ENCODE measurements at regions not wholly inside any gene's neighbourhood (a gene's known extent, or its start where the extent isn't known, plus 50 kb on each side); places are given as distances from the start of the nearest gene placed in this dataset.
"Not testable (repeated sequence)": the region's sequence is repeated elsewhere in the genome, so short reads cannot be mapped to it uniquely, and the experiment has no call there.

DNA sequence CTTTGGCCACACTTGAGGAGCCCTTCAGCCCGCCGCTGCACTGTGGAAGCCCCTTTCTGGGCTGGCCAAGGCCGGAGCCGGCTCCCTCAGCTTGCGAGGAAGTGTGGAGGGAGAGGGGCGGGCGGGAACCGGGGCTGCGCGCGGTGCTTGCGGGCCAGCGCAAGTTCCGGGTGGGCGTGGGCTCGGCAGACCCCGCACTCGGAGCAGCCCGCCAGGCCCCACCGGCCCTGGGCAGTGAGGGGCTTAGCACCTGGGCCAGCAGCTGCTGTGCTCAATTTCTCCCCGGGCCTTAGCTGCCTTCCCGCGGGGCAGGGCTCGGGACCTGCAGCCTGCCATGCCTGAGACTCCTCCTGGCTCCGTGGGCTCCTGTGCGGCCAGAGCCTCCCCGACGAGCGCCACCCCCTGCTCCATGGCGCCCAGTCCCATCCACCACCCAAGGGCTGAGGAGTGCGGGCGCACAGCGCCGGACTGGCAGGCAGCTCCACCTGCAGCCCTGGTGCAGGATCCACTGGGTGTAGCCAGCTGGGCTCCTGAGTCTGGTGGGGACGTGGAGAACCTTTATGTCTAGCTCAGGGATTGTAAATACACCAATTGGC lies 129.2 kb downstream of the MRPL14 start:
- DNase-seq: not testable (repeated sequence)

DNA sequence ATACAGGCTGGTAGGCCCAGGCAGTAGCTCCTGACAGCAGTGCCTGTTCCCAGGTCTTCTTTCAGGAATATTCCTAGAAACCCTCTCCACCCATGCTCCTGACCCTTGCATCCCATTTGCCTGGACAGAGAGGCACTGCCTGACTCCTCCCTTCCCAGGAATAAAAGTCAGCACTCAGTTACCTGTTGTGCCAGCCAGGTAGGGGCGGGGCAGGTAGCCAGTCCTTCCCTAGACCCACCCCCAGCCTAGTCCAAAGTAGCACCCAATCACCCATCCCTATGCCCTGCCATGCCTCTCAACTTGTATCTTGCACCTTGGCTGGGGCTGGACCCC lies 129.9 kb downstream of the MRPL14 start:
- no peak for DNase-seq

DNA sequence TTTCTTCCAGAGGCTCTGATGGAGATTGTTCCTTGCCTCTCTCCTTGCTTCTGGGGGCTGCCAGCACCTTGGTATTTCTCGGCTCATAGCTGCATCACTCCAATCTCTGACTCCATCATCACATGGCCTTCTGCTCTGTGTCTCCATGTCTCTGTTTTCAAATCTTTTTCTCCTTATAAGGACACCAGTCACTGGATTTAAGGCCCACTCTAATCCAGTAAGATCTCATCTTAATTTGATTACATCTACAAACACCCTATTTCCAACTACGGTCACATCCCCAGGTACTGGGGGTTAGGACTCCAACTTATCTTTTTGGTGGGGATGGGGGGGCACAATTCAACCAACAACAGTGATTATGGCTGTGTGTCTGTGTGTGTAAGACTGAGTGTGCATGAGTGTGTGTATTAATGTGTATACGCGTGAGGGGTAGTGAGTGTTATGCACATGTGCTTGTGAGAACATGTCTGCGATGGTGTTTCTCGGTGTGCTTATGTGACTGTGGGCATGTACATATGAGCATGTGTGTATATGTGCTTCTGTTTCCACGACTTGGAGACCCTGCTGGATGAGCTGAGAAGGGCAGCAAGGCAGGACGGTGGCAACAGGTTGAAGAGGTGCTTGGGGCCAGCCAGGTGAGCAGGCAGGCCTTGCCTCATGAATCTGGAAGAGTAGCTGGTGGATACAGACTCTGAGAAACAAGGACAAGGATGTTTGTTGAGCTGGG lies 130.5 kb downstream of the MRPL14 start:
- no peak for DNase-seq

DNA sequence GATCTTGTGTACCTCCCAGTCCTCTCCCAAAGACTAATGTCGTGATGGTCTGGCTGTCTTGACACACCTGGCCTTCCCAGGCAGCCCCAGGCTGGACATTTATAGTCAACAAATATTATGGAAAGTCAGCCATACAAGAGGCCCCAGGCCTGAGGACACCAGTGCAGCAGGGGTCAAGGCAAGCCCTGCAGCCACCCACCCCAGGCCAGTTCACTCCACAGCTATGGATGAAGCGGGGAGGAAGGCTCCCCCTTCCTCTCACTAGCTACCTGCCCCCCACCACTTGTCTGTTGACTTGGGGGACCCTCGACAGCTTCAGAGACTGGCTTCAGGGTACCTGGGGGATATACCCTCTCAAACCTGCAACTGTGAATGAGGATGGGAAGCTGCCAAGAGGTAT lies 132.1 kb downstream of the MRPL14 start:
- DNase-seq: no peak

DNA sequence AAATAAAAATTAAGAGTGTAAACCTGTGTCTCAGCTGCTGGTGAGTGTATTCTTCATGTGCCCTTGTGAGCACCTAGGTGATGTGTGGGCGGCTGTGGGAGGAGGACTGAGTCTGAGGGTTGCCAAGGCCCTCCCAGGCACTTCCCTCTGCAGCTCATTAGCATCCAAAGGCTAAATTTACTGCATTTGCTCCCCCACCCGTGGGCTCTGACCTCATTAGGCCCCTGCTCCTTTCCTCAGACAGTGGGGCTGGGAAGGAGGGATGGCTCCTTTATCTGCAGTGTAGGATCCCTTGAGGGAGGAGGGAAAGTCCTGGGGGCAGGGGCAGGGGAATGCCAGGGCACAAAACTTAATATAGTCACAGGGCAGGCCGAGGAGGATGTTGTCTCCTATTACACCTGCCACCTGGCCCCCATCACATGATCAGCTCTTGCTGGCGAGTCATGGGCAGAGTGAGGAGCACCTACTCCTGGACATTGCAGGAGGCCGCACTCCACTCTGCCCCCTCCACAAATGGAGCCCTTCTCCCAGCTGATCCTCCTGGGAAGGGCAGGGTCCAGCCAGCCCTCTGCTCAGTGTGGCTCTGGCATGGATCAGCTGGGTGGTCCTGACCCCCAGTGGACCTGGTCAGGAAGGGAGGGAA lies 133.2 kb downstream of the MRPL14 start:
- DNase-seq: no peak

DNA sequence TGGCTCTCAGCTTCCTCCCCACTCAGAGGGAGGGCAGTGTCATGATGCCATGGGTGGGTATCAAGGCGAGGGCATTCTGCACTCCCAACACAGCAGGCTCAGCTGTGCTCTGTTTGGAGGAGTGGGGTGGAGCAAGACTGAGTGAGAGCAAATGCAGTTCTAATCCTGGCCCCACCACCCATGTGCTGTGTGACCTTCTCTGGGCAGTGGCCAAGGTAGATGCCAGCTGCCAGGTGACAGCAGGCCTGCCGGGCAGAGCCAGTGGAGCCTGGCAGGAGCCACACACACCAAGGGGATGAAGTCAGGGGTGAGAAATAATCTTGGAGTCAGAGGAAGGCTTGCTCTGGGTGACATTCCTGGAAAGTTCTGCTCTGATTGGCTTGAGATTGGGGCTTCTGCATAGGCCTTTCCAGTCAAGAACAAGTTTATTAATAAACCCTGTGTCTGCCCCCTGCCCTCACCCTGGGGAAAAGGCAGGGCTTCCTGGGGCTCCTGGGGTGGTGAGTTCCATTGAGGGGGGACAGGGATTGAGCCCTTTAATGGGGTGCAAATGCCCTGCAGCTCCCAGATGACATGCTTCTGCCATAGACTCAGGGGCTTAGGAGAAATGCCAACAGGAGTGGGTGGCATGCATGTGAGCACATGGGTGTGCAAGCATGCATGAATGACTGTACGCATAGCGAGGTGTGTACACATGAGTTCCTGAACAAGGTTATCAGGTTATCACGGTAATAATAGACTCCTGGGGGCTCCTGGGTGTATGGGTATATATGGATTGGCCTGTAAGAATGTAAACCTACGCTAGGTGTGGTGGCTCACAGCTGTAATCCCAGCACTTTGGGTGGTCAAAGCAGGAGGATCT lies 134.2 kb downstream of the MRPL14 start:
- no peak for DNase-seq

DNA sequence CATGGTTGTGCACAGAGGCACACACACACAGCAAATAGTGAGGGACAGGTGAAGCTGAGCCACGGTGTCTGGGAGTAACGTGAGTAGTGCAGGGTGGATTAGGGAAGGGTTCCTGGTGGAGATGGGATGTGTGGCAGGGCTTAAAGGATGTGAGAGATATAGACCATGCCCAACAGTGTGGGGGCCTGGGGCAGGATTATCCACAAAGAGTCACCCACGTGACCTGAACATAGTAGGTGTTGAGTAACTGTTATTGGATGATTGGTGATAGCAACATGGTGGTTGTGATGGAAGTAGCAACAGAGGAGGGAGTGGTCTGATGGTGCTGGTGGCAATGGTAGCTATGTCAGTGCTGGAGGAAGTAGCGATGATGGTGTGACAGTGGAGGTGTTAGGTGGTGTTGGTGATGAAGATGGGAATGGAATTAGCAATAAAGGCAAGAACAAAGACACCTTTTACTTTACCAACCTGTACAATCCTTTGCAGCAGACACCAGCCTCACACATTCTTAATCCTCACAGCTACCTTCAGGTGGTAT lies 135.1 kb downstream of the MRPL14 start:
- DNase-seq: no peak

DNA sequence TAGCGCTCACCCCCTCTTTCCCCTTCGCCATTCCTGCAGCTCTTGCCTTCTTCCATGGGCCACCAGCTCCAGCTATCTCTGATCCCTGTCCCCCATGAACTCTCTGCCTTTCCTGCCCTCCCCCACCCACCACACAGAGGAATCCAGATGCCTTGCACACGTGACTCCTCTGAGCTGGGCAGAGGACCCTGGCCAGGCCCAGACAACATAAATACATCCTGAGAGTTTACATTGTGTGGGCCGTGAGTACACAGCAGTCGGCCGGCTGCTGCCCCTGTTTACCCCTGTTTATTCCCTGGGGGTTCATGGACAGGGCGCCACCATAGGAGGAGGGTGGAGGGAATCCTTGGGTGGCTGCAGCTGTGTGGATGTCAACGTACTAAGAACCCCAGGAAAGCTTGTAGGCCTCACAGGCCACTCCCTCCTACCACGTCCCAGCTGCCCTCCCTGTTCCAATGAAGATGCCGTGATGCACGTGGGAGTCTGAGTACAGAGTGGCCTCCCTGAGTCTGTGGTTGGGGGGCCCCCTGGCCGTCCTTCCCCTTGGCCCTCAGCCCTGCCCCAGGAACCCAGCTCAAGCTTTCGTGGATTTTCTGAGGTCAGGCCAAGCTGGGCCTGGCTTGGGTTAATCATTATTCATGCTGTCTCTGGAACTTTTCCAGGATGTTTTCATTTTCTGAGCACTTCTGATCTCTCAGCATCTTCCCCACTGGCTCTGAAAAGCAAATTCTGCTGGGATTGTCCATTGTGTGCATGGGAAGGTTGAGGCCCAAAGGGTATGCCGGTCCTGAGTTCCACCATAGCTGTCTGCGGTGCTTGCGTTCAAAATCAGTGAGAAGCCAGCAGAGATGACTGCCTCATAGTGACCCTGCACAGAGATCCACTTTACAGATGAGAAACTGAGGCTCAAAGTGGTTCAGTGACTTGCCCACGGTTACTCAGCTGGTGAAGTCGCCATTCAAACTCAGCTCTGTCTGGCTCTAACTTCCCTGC lies 136.3 kb downstream of the MRPL14 start:
- no peak for DNase-seq

DNA sequence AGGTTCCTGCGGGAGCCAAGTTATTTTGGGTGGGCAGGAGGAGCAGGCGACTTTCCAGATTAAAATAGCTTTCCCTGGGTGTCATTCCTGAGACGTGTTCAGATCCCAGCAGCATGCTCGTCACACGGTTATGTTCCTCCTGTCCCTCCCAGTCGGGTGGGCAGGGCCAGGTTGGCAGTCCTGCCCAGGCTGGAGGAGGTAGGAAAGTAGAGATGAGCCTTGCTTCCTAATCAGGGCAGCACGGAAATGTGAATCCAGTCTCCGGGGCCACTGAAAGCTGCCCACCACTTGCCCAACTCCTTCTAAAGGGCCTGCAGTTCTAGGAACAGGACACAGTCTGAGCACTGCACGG lies 137.0 kb downstream of the MRPL14 start:
- DNase-seq: no peak

DNA sequence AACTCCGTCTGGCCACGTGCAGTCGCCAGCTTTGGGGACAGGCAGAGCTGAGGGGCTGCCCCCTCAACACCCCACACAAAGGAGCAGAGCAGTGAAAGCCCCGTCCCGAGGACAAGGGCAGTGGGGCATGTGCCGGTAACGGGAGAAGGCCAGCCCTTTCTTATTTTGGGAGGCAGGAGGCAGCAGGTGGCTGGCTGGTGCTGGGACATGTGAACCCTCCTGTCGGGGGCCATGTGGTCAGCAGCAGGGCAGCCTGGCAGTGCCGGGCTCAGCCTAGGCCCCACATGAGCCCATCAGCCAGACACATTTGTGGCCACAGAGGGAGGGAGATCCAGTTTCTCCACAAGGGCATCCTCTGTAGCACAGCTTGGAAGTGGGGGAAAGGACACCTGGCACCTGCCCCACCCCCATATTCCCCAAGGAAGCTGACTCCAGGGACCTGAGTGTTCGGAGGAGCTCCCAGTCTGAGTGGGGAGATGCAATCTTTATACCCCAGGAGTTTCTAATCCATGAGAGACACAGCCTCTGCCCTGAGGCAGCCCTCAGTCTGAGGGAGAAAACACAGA lies 137.6 kb downstream of the MRPL14 start:
- DNase-seq: no peak

DNA sequence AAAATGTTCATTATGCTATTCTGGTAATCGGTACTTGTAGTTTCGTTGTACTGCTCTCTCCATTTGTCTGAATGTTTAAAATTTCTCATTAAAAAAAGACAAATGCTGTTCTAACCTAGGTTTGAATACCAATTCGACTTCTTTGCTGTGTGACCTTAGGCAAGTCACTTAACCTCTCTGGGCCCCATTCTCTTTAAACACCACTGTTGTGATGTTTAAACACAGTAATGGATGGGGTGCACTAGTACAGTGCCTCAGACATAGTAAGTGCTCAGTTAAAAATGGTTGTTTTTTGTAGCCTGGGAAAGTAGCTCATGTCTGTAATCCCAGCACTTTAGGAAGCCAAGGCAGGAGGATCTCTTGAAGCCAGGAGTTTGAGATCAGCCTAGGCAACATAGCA lies 138.5 kb downstream of the MRPL14 start:
- no peak for DNase-seq

DNA sequence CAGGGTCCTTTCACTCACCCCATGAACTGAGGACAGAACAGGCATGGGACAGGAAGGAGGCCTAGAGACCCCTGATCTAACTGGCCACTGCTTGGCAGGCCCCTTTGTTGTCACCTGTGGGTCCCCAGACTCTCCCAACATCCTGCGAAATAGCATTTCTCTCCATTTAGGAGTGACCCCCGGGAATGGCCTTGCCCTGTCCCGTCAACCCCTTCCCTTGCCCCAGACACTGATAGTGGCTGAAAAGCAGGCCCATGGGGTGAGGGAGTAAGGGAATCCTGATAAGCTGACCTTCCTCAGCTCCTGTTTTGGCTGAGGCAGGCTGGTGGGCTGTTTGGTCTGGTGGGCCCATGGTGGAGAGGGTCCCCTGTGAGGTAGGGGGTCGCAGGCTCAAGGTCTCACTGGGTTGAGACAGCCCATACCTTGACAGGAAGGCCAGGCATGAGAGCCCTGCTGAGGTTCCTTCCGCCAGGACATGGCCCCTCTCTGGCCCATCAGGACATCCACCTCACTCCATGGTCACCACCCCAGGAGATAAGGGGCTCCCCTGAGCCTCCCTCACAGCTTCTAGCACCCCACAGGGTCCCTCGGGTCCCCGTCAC lies 139.3 kb downstream of the MRPL14 start:
- DNase-seq: no peak

DNA sequence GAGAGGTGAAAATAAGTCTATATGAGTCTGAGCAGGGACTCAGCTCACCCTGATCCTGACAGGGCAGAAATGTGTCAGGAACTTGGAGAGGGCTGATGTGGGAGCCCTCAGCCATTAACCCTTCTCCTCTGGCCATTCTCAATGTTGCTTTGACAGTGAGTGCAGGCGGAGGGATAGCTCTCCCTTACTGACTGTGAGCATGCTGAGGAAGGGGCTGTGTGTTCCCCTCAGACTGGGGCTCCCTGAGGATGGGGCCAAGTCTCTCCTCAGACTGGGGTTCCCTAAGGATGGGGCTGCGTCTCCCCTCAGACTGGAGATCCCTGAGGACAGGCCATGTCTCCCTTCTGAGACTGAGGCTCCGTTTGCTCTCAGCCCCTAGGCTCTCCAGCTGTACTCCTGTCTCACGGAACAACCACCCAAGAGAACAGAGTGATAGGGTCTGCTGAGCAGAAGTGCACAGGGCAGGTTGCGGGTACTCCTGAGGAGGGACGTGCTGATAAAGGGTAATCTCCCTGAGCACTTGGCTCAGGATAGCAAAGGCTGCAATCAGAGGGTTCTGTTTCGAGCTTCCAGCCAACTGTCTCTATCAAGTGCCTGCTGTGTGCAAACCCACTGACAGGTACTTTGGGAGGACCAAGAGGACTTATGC lies 141.0 kb downstream of the MRPL14 start:
- DNase-seq: no peak

DNA sequence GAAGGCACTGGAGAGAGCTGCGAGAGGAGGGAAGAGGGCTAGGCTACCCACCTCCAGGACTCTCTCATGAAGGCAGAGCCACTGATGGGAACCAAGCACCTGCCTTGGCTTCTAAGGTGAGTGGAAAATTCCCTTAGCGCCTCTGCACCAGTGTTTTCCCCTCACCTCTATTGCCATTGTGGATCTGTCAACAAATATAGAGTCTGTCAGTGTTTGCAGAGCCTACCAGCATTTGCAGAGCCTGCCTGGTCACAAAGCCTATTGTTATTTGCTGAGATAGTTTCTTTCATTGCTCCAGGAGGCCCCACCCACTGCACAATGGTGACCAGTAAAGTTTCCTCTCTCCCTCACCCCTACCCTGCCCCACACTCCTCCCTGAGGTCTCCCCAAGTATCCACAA lies 141.9 kb downstream of the MRPL14 start:
- DNase-seq: no peak

DNA sequence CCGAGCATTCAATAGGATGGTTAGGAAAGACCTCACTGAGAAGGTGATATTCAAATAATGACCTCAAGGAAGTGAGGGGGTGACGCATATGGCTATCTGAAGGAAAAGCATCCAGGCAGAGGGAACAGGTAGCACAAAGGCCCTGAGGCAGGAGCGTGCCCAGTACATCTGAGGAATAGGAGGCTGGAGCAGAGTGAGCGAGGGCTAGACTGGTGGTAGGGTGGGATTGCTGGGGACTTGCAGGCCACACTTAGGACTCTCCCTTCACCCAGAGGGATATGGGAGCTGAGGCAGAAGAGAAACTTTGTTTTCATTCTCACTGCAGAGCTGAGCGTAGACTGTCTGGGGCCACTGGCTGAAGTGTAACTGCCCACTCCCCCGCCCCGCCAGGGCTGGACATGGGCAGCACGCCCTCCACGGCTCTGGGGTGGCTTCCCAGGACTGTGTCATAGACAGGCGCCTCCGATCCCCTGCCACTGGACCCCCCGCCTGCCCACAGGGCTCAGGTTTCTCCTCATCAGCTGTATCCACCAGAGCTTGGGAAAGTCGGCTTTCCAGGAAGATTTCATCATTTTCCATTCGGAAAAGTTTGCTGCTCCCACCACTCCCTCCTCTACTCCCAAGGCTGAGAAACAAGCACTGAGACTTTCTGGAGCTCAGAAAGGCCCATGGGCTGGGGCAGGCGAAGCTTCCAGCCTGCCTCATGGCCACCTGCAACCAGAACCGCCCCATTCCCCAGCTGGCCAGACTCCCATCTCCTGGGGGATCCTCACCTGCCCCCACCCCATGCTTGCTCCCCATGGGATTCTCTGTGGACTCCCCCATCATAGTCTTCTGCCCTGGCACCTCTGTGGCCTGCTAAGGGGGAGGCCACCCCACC lies 142.6 kb downstream of the MRPL14 start:
- no peak for DNase-seq

DNA sequence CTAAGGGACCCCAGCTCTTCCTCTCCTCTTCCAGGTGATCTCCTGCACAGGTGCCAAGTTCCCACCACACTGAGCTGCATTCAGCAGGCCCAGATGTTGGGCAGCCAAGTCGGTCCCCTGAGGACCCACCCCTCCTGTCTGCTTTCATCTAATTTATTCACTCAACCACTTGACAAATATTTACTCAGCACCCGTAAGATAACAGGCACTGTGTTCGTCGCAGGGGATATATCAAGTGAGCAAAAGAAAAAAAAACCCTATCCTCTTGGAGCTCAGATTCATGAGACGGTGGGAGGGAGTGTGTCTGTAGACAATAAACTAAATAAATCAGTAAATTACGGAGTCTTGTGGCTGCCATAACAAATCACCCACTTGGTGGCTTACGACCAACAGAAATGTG lies 143.6 kb downstream of the MRPL14 start:
- DNase-seq: no peak

DNA sequence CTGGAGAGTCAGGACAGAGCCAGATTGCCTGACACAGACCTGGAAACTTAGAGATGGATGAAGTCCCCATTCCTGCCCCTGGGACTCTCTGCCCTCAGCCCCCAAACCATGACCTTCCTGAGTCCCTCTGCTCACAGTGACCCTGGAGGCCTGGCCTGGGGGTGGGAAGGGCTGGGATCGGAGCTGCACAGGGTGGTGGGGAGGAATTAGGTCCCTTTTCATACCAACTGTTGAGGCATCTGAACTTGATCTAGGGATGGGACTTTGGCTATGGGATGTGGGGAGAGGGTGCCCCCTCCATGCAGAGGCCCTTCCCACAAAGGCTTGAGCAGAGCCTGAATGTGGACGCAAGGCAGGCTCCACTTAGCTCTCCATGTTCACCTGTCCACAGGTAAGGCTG lies 144.1 kb downstream of the MRPL14 start:
- no peak for DNase-seq

DNA sequence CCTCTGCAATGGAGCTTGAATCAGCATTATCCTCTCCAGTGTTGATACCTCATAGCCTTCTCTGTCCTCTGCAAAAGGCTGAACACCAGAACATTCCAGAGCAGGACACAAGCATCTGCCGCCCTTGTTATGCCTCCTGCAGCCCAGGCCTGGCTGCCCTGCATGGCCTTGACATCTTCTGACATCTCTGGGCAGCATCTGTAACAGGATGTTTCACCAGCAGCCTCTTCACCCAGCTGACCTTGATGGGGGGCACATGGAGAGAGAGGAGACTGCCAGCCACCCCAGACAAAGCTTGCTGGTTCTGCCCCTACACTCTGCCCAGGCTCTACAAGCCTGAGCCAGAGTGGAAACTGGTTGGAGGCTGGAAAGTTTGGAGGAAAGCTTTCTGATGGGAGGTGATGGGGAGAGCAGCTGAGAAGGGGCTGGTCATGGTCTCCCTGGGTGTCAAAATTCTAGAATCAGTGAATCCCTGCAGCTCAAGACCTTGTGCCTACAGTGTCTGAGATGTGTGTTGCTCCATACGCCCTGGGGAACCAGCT lies 145.1 kb downstream of the MRPL14 start:
- DNase-seq: no peak

DNA sequence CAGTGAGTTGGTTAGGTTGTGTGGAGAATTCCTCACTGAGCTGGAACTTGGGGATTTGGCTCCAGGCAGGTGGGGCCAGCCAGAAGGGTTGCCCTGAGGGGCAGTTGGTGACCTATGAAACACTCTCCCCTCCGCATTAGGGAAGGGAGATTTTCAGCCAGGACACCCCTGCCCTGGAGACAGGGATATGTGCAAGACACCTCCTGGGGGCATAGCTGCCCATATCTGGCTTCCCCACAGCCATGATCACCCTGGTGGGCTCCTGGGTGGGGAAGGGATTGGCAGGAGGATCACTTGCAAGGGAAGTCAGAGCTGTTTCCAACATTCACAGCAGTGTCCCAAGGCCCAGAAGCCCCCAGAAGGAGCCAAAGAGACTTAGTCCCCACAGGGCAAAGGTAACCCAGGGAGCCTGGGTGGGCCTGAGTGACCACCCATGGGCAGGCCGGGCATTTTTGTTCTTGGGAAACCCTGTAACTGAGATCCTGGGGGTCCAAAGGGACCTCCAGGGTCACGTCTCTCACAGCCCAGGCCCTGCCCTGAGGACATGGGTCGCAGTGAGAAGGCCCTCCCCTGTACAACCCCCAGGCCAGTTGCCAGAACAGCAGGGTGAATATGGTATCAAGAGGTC lies 145.8 kb downstream of the MRPL14 start:
- no peak for DNase-seq

All from stimulated activated CD4-positive, alpha-beta T cell treated with anti-CD3 and anti-CD28 coated beads, Interleukin-12 subunit alpha, Interleukin-12 subunit beta, amount 100 ng/mL, for 4 hours (primary cell).